Nephron (organoid): ENCODE measurements at regions not wholly inside any gene's neighbourhood (a gene's known extent, or its start where the extent isn't known, plus 50 kb on each side); places are given as distances from the start of the nearest gene placed in this dataset.

Experiments
- H3K27ac Mint-ChIP-seq, 3 experiments: 2 replicates each; pipeline ENCODE4 v1.8.0; 2020; ENCODE audit warnings: mixed read lengths in 3 of 3, mild to moderate bottlenecking in 2 of 3, moderate library complexity in 1 of 3
- H3K27me3 Mint-ChIP-seq: 2 replicates; pipeline ENCODE4 v1.8.0; 2021; ENCODE audit warnings: low read depth, mild to moderate bottlenecking, moderate library complexity, mixed read lengths
- H3K36me3 Mint-ChIP-seq: 2 replicates; pipeline ENCODE4 v1.8.0; 2020; ENCODE audit warnings: low read depth, mixed read lengths
- H3K4me1 Mint-ChIP-seq: 2 replicates; pipeline ENCODE4 v1.8.0; 2020; ENCODE audit warnings: mixed read lengths
- H3K4me3 Mint-ChIP-seq, 3 experiments: 2 replicates each; pipeline ENCODE4 v1.8.0; 2020; ENCODE audit warnings: mild to moderate bottlenecking in 3 of 3, mixed read lengths in 3 of 3, moderate library complexity in 2 of 3
- H3K9me3 Mint-ChIP-seq: 2 replicates; pipeline ENCODE4 v1.8.0; 2020; ENCODE audit warnings: mixed read lengths
- TF ChIP-seq, protein P1 (sequence below), 3 experiments: fragments of 200-600 bp; sonication (generic); IDR thresholded peaks; one replicate each; pipeline ENCODE4 v1.5.0; 2021; ENCODE audit warnings: antibody characterized with exemption in 3 of 3; ENCODE audit not compliant: unreplicated experiment in 3 of 3

DNA sequence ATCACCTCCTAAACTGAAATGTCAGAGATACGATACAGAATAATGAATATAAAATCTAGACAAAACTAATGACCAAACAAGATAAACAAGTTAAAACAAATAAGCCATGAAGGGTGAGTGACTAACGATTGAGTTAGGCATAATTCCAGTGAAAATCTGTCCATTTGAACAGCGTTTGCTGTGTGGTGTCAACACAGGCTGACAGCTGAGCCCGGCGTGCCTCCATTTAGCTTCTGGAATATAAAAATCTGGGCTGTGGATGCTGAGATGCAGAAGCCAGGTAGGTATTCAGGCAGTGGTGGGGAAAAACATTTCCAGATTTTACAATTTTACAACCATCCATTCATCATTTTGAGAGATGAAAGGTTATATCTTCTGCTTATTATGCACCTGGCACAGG, 2041.4 kb upstream of the CELF4 start:
- no peaks in the 10 kb centered on the region for H3K27me3 Mint-ChIP-seq

DNA sequence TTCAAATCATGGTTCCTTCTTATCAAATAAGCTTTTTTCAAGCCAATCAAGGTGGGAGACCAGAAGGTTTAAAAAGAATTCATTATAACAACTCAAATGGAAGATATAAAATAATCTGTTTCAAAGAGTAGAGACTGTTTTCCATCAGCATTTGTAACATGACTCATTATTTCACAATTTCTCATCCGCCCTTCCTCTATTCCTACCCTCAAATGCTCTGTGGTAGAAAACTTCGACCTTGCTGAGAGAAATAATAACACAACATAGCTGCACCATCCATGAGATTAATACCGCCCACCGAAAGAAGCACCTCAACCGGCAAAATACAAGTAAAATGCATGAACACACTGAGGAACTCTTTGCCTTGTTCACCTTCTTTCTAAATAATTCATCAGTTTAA, 2039.2 kb upstream of the CELF4 start:
- no peak overlapping the region for H3K4me3 Mint-ChIP-seq
- H3K9me3 Mint-ChIP-seq: no peaks in the 10 kb centered on the region

More for the DNA sequence above, 2041.4 kb upstream of the CELF4 start:
- H3K4me1 Mint-ChIP-seq: peaks cover 10% of the 10 kb centered on the region
- H3K4me3 Mint-ChIP-seq: no peak overlapping the region
- H3K27ac Mint-ChIP-seq: no peak overlapping the region
- no peaks in the 10 kb centered on the region for H3K9me3 Mint-ChIP-seq
- H3K36me3 Mint-ChIP-seq: no peaks in the 10 kb centered on the region
- TF ChIP-seq, protein P1, sequence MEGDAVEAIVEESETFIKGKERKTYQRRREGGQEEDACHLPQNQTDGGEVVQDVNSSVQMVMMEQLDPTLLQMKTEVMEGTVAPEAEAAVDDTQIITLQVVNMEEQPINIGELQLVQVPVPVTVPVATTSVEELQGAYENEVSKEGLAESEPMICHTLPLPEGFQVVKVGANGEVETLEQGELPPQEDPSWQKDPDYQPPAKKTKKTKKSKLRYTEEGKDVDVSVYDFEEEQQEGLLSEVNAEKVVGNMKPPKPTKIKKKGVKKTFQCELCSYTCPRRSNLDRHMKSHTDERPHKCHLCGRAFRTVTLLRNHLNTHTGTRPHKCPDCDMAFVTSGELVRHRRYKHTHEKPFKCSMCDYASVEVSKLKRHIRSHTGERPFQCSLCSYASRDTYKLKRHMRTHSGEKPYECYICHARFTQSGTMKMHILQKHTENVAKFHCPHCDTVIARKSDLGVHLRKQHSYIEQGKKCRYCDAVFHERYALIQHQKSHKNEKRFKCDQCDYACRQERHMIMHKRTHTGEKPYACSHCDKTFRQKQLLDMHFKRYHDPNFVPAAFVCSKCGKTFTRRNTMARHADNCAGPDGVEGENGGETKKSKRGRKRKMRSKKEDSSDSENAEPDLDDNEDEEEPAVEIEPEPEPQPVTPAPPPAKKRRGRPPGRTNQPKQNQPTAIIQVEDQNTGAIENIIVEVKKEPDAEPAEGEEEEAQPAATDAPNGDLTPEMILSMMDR (IDR thresholded peaks at IDR 0.05; ENCODE audit: unreplicated experiment in 3 of 3): no peak

DNA sequence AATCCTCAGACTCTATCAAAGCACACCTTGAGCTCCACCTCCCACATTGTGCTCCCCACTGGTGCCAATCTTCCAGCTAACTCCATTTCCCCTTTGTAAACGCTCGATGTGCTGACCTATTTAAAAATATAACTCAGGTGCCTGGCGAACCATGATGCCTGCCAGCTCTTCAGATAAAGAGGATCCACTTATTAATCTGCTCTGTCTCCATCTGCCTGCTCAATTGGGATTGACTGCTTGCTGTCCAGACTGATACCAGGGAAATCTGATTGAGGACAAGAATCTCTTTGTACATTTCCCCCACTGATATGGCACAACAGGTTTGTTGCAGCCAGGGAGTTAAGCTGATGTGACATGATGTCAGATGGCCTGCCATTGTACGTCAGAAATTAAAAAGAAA, 2036.5 kb upstream of the CELF4 start:
- Mint-ChIP-seq H3K27me3 (no peaks in the 10 kb centered on the region), H3K27ac (no peak overlapping the region), H3K4me1 (no peaks in the 10 kb centered on the region), H3K4me3 (no peak overlapping the region), H3K9me3 (no peaks in the 10 kb centered on the region), H3K36me3 (no peaks in the 10 kb centered on the region)
- TF ChIP-seq, protein P1 (IDR thresholded peaks at IDR 0.05; ENCODE audit: unreplicated experiment in 3 of 3): no peak

More for the DNA sequence above, 2039.2 kb upstream of the CELF4 start:
- TF ChIP-seq, protein P1 (IDR thresholded peaks at IDR 0.05; ENCODE audit: unreplicated experiment in 3 of 3): no peak
- H3K27ac Mint-ChIP-seq: no peak overlapping the region
- no peaks in the 10 kb centered on the region for H3K27me3 Mint-ChIP-seq
- no peaks in the 10 kb centered on the region for H3K36me3 Mint-ChIP-seq
- H3K4me1 Mint-ChIP-seq: no peaks in the 10 kb centered on the region

DNA sequence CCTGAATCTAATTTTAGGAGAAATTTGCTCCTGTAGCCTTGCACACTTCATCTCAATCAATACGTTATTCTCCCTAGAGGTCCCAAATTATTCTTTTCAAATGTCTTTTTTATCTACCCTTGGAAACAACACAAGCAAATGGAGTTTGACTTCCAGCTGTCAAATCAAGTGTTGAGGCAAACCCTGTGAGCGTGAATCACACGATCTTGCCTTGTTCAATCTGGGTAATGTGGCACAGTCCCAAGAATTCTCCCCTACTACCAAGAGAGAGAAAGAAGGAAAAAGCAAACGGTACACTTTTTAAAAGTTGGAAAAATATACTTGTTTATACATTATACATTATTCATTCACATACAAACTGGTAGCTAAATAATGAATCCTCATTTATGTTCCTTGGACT, 2035.3 kb upstream of the CELF4 start:
- TF ChIP-seq, protein P1 (IDR thresholded peaks at IDR 0.05; ENCODE audit: unreplicated experiment in 3 of 3): no peak
- Mint-ChIP-seq H3K27me3 (no peaks in the 10 kb centered on the region), H3K36me3 (no peaks in the 10 kb centered on the region), H3K9me3 (no peaks in the 10 kb centered on the region), H3K27ac (no peak overlapping the region), H3K4me1 (no peaks in the 10 kb centered on the region), H3K4me3 (no peak overlapping the region)

DNA sequence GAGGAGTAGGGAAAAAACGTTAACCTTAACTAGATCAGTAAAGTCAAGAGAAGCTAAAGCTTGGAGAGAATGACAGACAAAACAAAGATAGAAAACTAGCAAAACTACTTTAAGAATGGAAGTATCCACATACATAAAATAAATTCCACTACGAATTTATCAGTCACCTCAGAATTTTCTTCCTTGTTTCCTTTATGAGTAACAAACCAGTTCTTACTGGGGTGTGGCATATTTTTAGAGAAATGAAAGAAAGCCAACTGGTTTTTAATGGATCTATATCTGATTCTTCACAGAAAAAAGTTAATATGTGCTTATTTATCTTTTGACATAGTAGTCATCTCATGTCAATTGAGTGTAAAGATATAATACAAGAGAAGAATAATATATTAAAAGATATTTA, 2033.7 kb upstream of the CELF4 start:
- Mint-ChIP-seq H3K36me3 (peaks cover 3% of the 10 kb centered on the region), H3K4me3 (no peak overlapping the region), H3K27me3 (no peaks in the 10 kb centered on the region), H3K27ac (no peak overlapping the region), H3K4me1 (no peaks in the 10 kb centered on the region), H3K9me3 (no peaks in the 10 kb centered on the region)
- TF ChIP-seq, protein P1 (IDR thresholded peaks at IDR 0.05; ENCODE audit: unreplicated experiment in 3 of 3): no peak

DNA sequence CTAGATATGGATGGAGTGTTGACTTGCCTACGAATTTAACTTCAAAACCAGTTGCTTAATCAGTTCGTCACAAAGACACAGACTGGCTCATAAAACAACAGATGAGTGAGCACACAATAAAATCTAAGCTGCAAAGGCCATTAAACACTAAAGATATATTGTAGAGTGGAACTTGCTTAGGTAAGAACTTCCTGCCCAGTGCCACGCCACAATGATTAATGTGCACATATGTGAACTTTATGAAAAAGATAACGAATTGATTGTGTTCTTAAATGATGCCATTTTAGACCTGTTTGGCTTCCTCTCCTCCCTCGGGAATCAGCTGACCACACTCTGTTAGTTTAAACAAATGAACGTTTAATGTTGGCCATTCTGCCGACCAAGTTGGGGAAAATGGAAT, 2031.3 kb upstream of the CELF4 start:
- Mint-ChIP-seq H3K9me3 (no peaks in the 10 kb centered on the region), H3K36me3 (peaks cover 3% of the 10 kb centered on the region), H3K4me1 (no peaks in the 10 kb centered on the region), H3K27me3 (no peaks in the 10 kb centered on the region), H3K4me3 (no peak overlapping the region), H3K27ac (peak overlapping the region in 1 of 3 experiments; percentile 56)
- TF ChIP-seq, protein P1 (IDR thresholded peaks at IDR 0.05; ENCODE audit: unreplicated experiment in 3 of 3): no peak
